GM18873 (cell line): ENCODE measurements at regions not wholly inside any gene's neighbourhood (a gene's known extent, or its start where the extent isn't known, plus 50 kb on each side); places are given as distances from the start of the nearest gene placed in this dataset.

Experiments
- ATAC-seq: cut with Tn5 transposase; IDR thresholded peaks from one replicate; pipeline ENCODE4 v1.9.1; 2021; ENCODE audit warnings: mild to moderate bottlenecking, moderate library complexity, moderate number of reproducible peaks; ENCODE audit not compliant: unreplicated experiment, low FRiP score

- no peak for ATAC-seq
These were observed 97.1 kb upstream of the ZC3H12C start for GRCh38 chr11:109996060-109996459.

GRCh38 chr11:109998921-109999320 is 94.3 kb upstream of the ZC3H12C start:
- ATAC-seq = no peak

GRCh38 chr11:110000031-110000502 is 93.1 kb upstream of the ZC3H12C start:
- peak; percentile 96 for ATAC-seq

- ATAC-seq = no peak
These were observed 92.3 kb upstream of the ZC3H12C start for GRCh38 chr11:110000850-110001249.

GRCh38 chr11:110003426-110003825 is 89.8 kb upstream of the ZC3H12C start:
- ATAC-seq = no peak

GRCh38 chr11:110011595-110011994 is 81.6 kb upstream of the ZC3H12C start:
- no peak for ATAC-seq

- ATAC-seq = no peak
These were observed 77.5 kb upstream of the ZC3H12C start for GRCh38 chr11:110015695-110016094.

GRCh38 chr11:110019675-110020074 is 73.5 kb upstream of the ZC3H12C start:
- ATAC-seq = no peak

GRCh38 chr11:110022548-110022947 is 70.6 kb upstream of the ZC3H12C start:
- no peak for ATAC-seq

- no peak for ATAC-seq
These were observed 69.5 kb upstream of the ZC3H12C start for GRCh38 chr11:110023711-110024110.

- peak; percentile 93 for ATAC-seq
These were observed 66.2 kb upstream of the ZC3H12C start for GRCh38 chr11:110026858-110027626.

GRCh38 chr11:110027627-110028371 is 65.4 kb upstream of the ZC3H12C start:
- ATAC-seq = no peak

GRCh38 chr11:110028921-110029320 is 64.3 kb upstream of the ZC3H12C start:
- ATAC-seq = no peak

- ATAC-seq = no peak
These were observed 63.5 kb upstream of the ZC3H12C start for GRCh38 chr11:110029714-110030113.

GRCh38 chr11:110031171-110031570 is 62.0 kb upstream of the ZC3H12C start:
- no peak for ATAC-seq

GRCh38 chr11:110032259-110032658 is 60.9 kb upstream of the ZC3H12C start:
- ATAC-seq = no peak

GRCh38 chr11:110032957-110033570 is 60.1 kb upstream of the ZC3H12C start:
- no peak for ATAC-seq

GRCh38 chr11:110034806-110035205 is 58.4 kb upstream of the ZC3H12C start:
- no peak for ATAC-seq

GRCh38 chr11:110035357-110035756 is 57.8 kb upstream of the ZC3H12C start:
- no peak for ATAC-seq

- no peak for ATAC-seq
These were observed 55.0 kb upstream of the ZC3H12C start for GRCh38 chr11:110038201-110038600.
